ENCODE measurements at regions not wholly inside any gene's neighbourhood (a gene's known extent, or its start where the extent isn't known, plus 50 kb on each side); places are given as distances from the start of the nearest gene placed in this dataset.

GRCh38 chr2:62654876-62655359 lies 50.6 kb upstream of the EHBP1 start:
- TF ChIP-seq CTCF (conservative IDR thresholded peaks at IDR 0.05; ENCODE audit: low read depth, low read length), result no peak
- no peak for TF ChIP-seq NFE2L2 (IDR thresholded peaks at IDR 0.05; ENCODE audit: low read depth, low read length)
- no peak for TF ChIP-seq ELK1 (IDR thresholded peaks at IDR 0.05; ENCODE audit: borderline replicate concordance, low read depth, low read length)
- no peak for TF ChIP-seq POLR2A (IDR thresholded peaks at IDR 0.05; ENCODE audit: low read depth, low read length)
- TF ChIP-seq USF2 (IDR thresholded peaks at IDR 0.05; ENCODE audit: low read depth, low read length), result no peak
- no peak for TF ChIP-seq MAFK (IDR thresholded peaks at IDR 0.05; ENCODE audit: low read depth, low read length)

All from IMR-90 (cell line).